ENCODE measurements at regions not wholly inside any gene's neighbourhood (a gene's known extent, or its start where the extent isn't known, plus 50 kb on each side); places are given as distances from the start of the nearest gene placed in this dataset.

GRCh38 chr15:93816815-93817214, 414.5 kb upstream of the MCTP2 start:
- TF ChIP-seq CTCF (IDR thresholded peaks at IDR 0.05) = no peak
- TF ChIP-seq POLR2A (IDR thresholded peaks at IDR 0.05) = no peak
